NOMO-1 treated with DMSO at 0.1 percent for 48 hours (cell line): ENCODE measurements at regions not wholly inside any gene's neighbourhood (a gene's known extent, or its start where the extent isn't known, plus 50 kb on each side); places are given as distances from the start of the nearest gene placed in this dataset.
"Not testable (repeated sequence)": the region's sequence is repeated elsewhere in the genome, so short reads cannot be mapped to it uniquely, and the experiment has no call there.

Source experiments
- DNase-seq: peaks from one replicate; lab custom pipeline; 2025; ENCODE audit not compliant: unreplicated experiment; lab: John Stamatoyannopoulos, UW

DNA sequence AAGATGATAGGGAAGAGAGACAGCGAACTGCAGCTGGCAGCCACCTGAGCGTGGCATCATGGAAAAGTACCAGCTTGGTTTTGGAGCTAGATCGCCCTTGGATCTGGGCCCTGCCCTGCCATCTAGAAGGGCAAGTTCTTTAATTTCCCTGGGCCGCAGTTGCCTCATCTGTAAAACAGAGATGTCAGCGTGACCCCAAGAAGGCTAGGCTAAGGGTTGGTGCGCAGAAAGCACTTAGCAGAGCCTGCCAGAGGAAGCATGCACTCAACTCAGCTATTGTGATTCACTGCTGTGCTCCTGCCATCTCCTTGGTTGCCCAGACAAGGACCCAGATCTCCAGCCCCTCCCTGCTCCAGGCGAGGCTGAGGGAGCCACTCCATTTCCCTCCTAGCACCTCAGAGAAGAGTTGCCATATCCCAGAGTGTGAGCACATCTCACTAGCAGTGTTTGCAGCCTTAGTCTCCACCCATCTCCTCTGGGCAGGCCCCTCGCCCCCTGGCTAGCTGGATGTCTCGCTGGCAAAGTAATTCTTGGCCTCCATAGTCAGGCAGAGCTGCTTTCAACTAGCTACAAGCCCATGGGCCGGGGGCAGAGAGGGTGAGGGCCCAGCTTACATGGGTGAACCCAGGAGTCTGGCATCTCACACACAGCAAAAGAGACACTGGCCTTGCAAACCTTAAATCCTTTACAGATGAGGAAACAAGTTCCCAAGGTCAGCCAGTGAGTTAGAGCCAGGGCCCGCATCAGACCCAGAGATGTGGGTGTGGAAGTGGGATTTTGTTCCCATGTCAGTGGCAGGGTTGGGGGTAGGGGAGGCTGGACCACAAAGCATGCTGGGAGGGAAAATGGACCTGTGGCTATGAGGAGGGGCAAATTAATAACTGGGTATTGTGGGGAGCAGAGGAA lies 280.7 kb upstream of the TLE3 start:
- DNase-seq: no peak

DNA sequence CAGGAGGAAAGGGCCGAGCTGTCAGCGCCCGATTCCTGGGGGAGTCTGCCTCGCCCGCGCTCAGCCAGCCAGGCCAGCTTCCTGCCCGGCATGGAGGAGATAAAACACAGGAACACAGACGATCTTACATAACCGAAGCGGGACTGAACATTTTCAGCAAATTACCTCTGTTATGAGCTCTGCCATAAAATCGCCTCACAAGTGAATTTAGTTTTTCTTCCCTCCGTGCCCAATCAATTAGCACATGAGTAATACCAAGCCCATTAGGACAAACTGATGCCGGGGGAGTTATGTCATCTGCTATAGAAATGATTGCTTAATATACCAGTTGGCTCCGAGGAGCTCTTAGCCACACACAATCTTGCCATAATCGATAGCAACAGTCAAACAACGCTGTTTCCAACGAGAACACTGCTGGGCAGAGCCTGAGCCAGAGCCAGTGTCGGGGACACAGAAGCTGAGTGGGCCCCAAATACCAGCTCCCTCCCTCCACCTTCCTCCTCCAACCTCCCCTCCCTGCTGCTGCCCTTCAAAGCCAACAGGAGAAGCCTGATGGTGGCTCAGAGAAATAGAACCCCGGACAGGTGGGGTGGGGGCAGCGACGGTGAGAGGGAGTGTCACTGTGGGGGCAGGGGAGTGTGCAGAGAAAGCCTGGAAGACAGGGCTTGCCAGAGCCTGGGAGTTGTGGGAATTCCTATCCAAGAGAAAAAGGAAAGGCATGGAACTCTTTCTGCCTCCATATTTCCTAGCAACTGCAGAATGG lies 279.4 kb upstream of the TLE3 start:
- DNase-seq: peak; percentile 75

DNA sequence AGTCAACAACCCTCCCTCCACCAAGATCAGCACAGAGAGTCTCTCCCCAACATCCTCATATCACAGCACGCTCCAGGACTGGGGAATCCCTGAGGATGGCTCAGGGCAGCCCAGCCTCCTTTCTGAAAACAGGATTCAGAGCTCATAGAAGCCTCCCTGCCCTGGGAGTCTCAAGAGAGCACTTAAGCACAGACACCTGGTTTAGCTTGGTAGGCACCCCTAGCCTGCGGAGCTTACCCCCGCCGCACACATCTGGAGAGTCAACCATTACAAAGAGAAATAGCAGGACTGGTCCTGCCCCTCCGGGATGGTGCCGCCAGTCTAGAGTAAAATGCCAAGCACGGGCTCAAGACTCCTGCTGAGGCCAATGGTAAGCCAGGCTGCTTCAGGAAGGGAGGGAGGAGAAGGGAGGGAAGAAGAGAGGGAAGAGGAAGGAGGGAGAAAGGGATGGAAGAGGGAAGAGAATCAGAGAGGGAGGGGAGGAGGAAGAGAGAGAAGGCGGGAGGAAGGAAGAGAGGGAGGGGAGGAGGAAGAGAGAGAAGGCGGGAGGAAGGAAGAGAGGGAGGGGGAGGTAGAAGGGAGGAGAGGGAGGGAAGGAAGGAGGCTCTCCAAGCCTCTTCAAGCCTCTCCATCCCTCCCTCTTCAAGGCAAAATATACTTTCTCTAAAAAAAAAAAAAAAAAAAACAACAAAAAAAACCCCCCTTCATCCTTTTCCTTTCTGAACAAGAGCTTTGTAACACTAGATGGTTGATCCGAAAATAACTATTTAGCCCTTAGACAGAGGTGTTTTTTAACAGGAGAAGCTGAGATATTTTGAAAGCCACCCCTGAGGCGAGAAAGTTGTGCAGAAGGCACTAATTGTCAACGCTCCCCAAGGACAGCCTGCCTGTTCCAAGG lies 278.6 kb upstream of the TLE3 start:
- DNase-seq: no peak

DNA sequence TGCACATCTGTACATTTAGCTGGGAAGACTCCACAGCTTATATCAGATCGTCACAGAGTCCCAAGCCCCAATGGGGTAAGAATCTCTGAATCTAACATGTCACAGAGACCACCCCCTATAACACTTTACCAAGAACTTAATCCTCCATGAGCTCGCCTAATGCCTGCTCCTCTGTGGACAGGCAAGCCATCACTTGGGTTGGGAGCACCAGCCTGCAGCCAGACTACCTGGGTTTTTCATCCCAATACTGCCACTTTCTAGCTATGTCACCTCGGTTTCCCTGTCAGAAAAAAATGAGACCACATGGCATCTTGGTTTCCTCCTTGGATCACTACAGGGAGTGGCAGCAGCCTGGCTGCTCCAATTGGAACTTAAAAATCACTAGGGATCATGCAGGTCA lies 277.9 kb upstream of the TLE3 start:
- no peak for DNase-seq

DNA sequence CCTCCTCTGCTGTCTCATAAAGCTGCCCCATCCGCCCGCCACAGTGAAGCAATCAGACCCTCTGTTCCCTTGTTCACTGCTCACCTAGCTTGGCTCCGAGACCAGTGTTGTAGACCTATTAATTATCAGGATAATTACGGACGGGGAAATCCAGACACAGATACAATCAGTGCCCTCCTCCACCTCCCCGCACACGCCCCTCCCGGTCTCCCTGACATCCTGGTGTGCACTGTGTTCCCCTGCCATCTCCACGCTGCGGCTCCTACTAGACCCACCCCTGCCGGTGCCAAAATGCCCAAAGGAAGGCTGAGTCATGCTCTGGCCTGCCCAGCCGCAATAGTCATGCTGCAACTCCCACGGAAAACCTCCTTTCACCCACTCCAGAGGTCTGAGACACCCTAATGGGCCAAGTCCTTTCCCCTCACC lies 277.3 kb upstream of the TLE3 start:
- DNase-seq: no peak

DNA sequence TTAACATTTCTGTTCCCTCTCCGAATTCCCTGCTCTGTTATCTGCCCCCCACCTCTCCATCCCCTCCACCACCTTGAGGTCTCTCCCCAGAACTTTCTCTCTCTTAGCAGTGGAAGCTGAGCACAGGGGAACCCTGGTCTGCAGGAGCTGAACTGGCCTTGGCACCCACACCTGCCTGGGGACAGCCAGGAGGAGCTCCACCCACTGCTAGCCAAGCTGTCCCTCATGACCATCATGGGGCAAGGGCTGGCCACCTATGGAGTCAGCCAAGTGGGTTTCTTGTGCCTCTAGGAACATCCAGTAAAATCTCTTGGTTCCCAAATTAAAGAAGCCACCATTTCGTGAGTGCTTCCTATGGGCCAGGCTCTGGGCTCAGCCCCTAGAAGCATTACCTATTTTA lies 276.4 kb upstream of the TLE3 start:
- no peak for DNase-seq

DNA sequence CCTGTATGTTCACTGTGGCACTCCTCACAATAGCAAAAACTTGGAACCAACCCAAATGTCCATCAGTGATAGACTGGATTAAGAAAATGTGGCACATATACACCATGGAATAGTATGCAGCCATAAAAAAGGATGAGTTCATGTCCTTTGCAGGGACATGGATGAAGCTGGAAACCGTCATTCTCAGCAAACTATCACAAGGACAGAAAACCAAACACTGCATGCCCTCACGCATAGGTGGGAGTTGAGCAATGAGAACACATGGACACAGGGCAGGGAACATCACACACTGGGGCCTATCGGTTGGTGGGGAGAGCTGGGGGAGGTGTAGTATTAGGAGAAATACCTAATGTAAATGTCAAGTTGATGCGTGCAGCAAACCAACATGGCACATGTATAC lies 275.7 kb upstream of the TLE3 start:
- DNase-seq: not testable (repeated sequence)

DNA sequence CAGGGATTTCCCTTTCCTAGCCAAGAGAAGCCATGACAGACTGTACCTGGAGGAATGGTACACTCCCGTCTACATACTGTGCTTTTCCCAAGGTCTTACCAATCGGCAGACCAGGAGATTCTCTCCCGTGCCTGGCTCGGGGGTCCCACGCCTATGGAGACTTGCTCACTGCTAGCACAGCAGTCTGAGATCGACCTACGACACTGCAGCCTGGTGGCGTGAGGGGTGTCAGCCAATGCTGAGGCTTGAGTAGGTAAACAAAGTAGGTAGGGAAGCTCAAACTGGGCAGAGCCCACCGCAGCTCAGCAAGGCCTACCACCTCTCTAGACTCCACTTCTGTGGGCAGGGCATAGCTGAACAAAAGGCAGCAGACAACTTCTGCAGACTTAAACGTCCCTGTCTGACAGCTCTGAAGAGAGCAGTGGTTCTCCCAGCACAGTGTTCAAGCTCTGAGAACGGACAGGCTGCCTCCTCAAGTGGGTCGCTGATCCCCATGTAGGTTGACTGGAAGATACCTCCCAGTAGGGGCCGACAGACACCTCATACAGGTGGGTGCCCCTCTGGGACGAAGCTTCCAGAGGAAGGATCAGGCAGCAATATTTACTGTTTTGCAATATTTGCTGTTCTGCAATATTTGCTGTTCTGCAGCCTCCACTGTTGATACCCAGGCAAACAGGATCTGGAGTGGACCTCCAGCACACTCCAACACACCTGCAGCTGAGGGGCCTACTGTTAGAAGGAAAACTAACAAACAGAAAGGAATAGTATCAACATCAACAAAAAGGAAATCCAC lies 270.4 kb upstream of the TLE3 start:
- DNase-seq: not testable (repeated sequence)

DNA sequence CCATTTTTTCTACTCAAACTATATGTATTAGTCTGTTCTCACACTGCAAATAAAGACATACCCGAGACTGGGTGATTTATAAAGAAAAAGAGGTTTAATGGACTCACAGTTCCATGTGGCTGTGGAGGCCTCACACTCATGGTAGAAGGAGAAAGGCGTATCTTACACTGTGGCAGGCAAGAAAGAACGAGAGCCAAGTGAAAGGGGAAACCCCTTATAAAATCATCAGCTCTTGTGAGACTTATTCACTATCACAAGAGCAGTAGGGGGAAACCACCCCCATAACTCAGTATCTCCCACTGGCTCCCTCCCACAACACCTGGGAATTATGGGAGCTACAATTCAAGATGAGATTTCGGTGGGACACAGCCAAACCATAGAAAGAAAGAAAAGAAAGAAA lies 266.3 kb upstream of the TLE3 start:
- DNase-seq: not testable (repeated sequence)

DNA sequence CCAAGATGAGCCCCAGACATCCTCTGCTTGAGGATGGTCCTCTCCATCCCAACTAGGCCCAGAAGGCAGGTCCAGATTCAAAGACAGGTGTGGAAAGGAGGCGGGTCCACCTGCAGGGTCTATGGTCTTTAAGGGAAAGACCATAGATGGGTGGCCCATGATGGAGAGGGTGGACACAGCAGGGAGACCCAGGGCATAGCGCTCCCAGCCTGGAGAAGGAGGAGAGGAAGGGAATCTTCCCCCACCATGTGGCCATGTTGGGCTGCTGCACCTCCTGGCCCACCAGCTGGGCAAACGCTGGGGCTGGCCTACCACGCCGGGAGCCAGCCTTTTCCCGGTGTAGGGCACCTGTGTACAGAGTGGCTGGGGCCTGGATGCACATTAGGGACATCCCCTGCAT lies 265.2 kb upstream of the TLE3 start:
- DNase-seq: no peak

DNA sequence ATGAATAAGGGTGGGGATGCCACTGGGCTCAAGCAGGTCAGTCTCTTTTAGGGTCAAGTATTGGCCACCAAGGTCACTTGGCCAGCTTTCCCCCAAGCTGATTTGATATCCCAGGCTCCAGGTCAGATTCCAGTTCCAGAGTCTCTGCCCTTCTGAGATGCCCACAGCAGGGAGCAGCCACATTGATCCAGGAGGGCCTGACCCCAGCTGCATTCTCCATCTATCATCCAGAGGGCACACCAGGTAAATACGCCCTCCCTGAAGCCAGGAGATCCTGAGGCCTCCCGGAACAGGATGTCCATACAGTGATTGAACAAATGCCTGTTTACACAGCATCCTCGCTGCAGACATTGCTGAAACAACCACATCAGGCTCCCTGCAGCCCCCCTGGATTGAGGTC lies 264.6 kb upstream of the TLE3 start:
- DNase-seq: no peak

DNA sequence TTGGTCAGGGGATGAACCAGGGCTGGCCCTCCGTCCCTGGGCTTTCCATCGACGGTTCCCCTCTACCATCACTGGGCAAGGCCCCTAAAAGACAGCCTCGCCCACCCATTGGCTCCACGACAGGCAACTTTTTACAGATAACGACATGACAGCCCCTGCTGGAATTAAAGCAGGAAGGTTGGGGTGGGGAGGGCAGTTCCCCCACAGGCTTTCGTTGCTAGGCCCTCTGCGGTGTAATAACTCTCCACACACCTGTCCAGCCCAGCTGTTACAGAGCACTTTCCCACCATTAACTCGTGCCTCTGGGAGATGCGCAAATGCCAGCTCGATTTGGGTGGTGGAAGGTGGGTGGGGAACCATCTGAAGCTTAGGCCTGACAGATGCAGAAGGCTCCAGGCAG lies 264.2 kb upstream of the TLE3 start:
- DNase-seq: no peak

DNA sequence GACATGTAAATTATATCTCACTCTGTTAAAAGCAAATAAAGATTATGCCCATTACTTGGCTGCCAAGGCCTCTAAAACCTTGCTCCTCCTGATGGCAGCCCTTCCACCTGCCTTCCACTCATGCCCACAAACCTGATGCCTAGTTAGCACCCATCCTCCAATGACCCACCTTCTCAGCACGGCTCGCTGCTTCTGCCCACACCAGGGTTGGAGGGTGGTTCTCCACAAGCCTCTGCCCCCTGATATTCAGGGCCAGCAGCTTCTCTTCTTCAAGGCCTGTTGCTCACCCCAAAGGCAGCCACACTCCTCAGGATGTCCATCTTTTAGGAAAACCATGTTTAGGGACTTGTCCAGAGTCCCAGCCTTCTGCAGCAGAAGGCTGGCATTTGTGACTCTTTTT lies 263.4 kb upstream of the TLE3 start:
- DNase-seq: no peak

DNA sequence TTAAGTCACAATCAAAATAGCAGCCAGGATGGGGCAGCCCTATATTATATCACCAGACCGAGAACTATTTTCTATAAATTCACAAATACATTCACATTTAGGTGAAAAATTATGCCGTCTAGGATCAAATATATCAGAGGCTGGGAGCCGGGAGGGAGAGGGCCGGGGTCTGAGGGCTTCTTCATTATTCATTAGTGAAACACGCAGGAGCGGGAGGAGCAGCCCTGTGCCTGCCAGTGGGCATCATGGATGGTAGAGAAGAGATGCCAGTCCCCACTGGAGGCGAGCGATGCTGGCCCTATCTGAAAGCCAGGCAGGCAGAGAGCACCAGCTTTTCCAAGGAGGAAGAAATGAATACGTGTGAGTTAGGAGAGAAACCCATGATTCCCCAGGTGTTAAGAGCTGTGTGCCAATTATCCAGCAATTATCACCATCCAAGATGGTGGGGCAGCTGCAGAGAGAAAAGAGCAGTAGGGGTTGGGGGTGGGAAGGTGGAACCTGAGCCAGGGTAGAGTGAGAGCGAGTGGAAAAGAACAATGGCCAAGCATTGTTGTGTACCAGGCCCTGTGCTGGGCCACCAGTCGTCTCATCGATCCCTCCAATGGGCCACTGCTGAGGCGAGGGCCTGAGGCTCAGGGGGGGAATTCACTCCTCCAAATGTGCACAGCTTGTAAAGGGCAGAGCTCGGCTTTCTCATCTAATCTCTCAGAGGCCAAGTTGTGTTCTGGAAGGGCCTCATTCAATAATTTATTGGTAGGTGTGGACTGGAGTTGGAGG lies 261.3 kb upstream of the TLE3 start:
- no peak for DNase-seq

DNA sequence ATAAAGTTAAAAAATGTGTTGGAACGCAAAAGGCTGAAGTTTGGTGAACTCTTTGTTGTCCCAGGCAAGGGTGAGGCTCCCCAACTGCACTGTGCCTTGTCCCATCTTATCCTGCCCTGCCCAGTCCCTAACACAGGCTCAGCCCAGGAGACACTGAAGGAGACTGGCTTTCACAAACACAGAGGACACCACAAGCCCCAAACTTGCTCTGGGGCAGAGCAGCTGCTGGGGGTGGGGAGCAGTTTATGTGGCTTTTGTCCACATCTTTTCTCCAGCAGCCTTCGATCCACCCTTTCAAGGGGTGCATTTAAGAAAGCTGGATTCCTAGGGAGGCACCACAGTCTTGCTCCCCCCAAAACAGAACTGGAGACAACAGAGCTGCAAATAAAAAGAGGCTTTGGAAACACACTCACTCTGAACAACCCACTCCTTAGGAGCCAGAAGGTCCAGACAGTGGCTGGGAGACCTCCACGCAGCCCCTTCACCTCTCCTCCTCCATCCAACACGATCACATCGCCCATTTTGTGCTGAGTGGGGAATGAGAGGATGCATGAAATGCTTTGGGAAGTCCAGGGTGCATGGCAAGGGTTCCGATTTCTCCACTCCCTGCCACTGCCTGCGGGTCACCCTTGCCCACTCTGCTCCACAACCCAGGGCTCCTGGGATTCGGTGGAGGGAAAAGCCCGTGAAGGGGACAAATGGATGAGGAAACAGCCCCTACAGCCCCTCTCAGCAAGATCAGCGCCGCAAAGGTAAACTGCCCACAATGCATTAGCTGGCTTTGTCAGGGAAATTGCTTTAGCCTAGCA lies 260.5 kb upstream of the TLE3 start:
- DNase-seq: no peak

DNA sequence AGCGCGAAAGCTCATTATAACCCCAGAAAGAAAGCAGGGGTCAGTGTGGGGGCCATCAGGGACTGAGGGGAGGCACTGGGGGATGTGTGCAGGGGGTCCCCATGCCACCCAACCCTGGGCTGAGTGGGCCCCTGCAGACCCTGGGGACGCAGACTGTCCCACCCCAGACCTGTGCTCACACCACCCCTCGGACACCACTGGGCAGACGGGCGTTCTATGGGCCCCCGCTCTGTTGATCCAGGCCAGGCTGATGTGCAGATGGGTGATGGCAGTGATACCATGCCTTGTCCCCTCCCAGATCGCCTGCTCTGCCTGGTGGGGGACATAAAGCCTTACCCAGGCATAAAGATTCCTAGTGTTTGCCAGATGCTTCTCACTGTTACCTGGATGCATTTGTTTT lies 259.7 kb upstream of the TLE3 start:
- DNase-seq: no peak

DNA sequence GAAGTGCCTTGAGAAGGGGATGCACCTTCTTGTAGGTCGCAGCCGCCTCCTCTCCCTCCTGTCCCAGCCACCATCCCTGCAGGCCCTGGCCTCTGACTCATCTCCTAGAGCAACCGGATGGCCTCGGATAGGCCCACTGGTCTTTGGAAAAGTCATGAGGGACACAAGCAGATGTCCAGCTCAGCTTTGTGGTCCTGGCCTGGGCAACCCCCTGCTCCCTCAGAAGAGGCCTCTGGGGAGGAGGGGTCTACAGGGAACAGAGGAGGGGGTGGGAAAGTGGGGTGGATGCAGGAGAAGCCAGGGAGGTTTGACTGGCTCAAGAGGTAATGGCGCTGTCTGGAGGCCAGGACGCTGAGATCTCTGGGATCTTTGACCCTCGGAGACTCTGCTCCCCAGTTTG lies 259.2 kb upstream of the TLE3 start:
- no peak for DNase-seq

DNA sequence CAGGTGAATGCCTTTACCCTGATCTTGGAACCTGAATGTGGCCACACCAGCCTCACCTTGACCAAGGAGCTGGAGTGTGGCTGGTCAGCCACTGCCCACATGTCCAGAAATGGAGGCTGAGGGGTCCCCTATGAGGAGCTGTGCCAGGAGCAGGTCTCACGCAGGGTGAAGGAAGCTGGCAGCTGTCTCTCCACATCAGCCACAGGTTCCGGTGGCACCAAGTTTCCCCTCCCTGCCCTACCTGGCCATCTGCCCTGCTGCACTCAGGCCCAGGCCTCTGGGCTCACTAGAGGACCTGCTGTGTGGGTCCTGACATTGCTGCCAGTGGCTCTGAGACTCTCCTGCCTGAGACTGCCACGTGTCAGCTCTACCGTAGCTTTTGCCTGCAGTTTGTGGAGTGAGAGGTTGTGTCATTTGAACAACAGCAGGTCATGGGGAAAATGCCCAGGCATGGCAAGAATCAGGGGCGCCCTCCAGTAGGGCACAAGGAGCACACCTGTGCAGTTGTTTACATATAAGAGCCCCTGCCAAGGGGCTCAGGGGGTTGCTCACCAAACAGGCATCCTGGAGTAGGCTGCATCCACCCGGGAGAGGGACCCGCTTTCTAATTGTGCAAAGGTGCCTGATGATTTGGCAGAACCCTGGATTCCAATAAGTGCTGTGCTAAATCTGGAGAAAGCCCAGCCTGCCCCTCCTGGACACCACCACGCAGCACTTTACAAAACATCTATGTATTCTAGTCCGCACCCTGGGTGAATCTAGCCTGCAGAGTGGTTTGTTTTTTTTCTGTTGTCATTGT lies 258.5 kb upstream of the TLE3 start:
- DNase-seq: no peak
